ENCODE measurements at regions not wholly inside any gene's neighbourhood (a gene's known extent, or its start where the extent isn't known, plus 50 kb on each side); places are given as distances from the start of the nearest gene placed in this dataset.

DNA sequence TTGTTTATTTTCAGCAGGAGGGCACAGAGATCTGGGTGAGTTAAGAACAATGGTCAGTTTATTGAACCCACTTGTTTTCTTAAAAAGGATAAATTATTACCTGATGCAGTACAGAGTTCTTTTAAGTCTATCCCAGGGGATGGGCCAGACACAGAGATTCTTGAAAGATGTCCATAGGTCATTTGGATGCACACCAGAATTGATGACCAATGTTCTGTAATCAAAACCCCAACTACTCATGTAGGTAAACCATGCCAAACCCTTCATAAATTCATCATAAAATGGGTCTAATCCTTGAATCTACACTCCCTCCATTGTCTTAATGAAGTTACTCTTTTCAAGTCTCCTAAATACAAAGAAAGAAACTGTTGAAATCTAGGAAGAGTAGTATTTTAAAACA lies 273.0 kb upstream of the COL8A1 start:
- DNase-seq (ENCODE audit: low read depth): no peak
- H3K4me3 ChIP-seq (ENCODE audit: low read length): no peak overlapping the region
- no peak for TF ChIP-seq CTCF (conservative IDR thresholded peaks at IDR 0.05; ENCODE audit: low read length)

- no peak overlapping the region for H3K4me3 ChIP-seq (ENCODE audit: low read length)
- no peak for TF ChIP-seq CTCF (conservative IDR thresholded peaks at IDR 0.05; ENCODE audit: low read length)
- peak; percentile 80 for DNase-seq (ENCODE audit: low read depth)
These were observed 281.3 kb upstream of the COL8A1 start for GRCh38 chr3:99357131-99357530.

GRCh38 chr3:99356696-99357095 lies 281.7 kb upstream of the COL8A1 start:
- no peak overlapping the region for H3K4me3 ChIP-seq (ENCODE audit: low read length)
- peak; percentile 87 for DNase-seq (ENCODE audit: low read depth)
- no peak for TF ChIP-seq CTCF (conservative IDR thresholded peaks at IDR 0.05; ENCODE audit: low read length)

GRCh38 chr3:99355465-99355864 lies 282.9 kb upstream of the COL8A1 start:
- no peak for DNase-seq (ENCODE audit: low read depth)
- H3K4me3 ChIP-seq (ENCODE audit: low read length): no peak overlapping the region
- TF ChIP-seq CTCF (conservative IDR thresholded peaks at IDR 0.05; ENCODE audit: low read length): no peak

DNA sequence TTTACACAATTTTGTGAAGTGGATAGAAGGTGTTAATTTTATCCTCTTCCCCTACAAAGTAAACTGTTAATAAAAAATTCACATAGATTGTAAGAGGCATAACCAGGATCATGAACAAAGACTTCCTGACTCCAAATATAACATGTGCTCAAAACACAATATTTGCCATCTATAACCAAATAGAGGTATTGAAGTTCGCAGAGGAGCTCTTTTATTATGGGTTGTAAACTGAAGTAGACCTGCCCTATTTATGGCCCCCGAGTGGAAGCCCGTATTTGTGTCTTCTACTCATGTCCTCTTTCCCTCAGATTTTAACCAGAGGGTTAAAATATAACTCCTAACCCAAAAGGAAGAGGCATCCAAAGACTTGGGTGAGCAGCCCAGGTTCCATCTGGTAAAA lies 285.6 kb upstream of the COL8A1 start:
- no peak for DNase-seq (ENCODE audit: low read depth)
- no peak for TF ChIP-seq CTCF (conservative IDR thresholded peaks at IDR 0.05; ENCODE audit: low read length)

DNA sequence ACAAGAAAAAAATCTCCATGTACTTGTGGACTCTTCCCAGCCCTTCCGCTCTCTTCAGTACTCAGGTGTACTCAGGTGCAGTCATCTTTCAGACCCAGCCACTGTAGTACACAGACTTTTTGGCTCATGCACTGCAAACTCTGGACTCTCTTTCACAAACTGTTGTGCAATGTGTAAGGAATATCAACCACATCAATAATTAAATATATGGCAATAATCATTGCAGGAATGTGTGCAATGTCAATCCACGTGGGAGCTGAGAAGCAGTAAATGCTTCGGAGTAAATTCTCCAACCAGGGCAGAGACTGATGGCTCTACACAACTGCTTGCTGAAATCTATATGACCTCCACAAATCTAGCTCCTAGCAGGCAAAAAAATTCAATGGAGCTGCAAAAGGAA lies 287.3 kb upstream of the COL8A1 start:
- no peak overlapping the region for H3K4me3 ChIP-seq (ENCODE audit: low read length)
- no peak for TF ChIP-seq CTCF (conservative IDR thresholded peaks at IDR 0.05; ENCODE audit: low read length)
- peak; percentile 83 for DNase-seq (ENCODE audit: low read depth)

More for the DNA sequence above, 285.6 kb upstream of the COL8A1 start:
- H3K4me3 ChIP-seq (ENCODE audit: low read length): no peak overlapping the region

DNA sequence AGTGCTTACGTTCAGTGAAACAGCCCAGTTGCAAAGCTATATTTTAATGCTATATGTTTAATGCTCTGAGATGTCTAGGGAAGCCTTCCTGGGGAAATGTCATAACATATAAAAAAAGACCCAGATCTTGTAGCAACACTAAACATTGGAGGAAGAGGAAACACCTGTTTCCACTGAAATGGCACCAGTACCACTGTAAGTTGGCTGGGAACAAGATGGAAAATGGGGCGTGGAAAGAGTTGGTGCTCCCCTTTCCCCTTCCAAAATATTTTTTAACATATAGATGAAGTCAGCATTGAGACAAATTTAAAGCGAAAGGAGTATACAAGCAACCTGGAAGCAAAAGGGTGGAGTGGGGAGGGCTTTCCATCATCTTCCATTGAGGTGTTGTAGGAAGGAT lies 289.9 kb upstream of the COL8A1 start:
- H3K4me3 ChIP-seq (ENCODE audit: low read length): no peak overlapping the region
- no peak for DNase-seq (ENCODE audit: low read depth)
- no peak for TF ChIP-seq CTCF (conservative IDR thresholded peaks at IDR 0.05; ENCODE audit: low read length)

Data from AG10803 (cell line).